ENCODE measurements at regions not wholly inside any gene's neighbourhood (a gene's known extent, or its start where the extent isn't known, plus 50 kb on each side); places are given as distances from the start of the nearest gene placed in this dataset.

DNA sequence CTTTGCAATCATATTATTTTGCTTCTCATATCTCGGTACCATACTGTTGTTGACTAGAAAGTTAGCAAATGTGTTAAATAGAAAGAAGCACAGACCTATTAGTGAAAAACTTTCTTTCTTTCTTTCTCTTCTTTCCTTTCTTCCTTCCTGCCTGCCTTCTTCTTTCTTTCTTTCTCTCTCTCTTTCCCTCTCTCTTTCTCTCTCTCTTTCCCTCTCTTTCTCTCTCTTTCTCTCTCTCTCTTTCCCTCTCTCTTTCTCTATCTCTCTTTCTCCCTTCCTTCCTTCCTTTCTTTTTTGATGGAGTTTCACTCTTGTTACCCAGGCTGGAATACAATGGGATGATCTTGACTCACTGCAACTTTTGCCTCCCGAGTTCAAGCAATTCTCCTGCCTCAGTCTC lies 1160.6 kb downstream of the GATA3 start:
- CTCF ChIA-PET, result no interaction called here
- H2AFZ ChIP-seq (ENCODE audit: low read depth, low read length, poor library complexity, severe bottlenecking), result no peak overlapping the region
- no peak for DNase-seq (ENCODE audit: low read depth, low spot score)
- no peak for TF ChIP-seq FOSL1 (IDR thresholded peaks at IDR 0.05; ENCODE audit: low read depth)
- TF ChIP-seq SRF (IDR thresholded peaks at IDR 0.05; ENCODE audit: low read depth), result no peak
- TF ChIP-seq, protein P1, sequence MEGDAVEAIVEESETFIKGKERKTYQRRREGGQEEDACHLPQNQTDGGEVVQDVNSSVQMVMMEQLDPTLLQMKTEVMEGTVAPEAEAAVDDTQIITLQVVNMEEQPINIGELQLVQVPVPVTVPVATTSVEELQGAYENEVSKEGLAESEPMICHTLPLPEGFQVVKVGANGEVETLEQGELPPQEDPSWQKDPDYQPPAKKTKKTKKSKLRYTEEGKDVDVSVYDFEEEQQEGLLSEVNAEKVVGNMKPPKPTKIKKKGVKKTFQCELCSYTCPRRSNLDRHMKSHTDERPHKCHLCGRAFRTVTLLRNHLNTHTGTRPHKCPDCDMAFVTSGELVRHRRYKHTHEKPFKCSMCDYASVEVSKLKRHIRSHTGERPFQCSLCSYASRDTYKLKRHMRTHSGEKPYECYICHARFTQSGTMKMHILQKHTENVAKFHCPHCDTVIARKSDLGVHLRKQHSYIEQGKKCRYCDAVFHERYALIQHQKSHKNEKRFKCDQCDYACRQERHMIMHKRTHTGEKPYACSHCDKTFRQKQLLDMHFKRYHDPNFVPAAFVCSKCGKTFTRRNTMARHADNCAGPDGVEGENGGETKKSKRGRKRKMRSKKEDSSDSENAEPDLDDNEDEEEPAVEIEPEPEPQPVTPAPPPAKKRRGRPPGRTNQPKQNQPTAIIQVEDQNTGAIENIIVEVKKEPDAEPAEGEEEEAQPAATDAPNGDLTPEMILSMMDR (IDR thresholded peaks at IDR 0.05 in 2 of 3, conservative IDR thresholded peaks at IDR 0.05 in 1 of 3; ENCODE audit: borderline replicate concordance in 1 of 3, insufficient read depth in 1 of 3, low read depth in 2 of 3, low read length in 2 of 3), result no peak
- no peak for TF ChIP-seq SP1 (IDR thresholded peaks at IDR 0.05; ENCODE audit: low read depth)
- no peak for TF ChIP-seq EZH2 (IDR thresholded peaks at IDR 0.05)
- no peak for TF ChIP-seq ELF1 (IDR thresholded peaks at IDR 0.05; ENCODE audit: borderline replicate concordance, low read depth)
- TF ChIP-seq SIN3A (IDR thresholded peaks at IDR 0.05; ENCODE audit: low read depth), result no peak
- TF ChIP-seq TCF7L2 (IDR thresholded peaks at IDR 0.05; ENCODE audit: borderline replicate concordance, extremely low read depth, insufficient read depth, insufficient read length), result no peak
- TF ChIP-seq, protein P2, sequence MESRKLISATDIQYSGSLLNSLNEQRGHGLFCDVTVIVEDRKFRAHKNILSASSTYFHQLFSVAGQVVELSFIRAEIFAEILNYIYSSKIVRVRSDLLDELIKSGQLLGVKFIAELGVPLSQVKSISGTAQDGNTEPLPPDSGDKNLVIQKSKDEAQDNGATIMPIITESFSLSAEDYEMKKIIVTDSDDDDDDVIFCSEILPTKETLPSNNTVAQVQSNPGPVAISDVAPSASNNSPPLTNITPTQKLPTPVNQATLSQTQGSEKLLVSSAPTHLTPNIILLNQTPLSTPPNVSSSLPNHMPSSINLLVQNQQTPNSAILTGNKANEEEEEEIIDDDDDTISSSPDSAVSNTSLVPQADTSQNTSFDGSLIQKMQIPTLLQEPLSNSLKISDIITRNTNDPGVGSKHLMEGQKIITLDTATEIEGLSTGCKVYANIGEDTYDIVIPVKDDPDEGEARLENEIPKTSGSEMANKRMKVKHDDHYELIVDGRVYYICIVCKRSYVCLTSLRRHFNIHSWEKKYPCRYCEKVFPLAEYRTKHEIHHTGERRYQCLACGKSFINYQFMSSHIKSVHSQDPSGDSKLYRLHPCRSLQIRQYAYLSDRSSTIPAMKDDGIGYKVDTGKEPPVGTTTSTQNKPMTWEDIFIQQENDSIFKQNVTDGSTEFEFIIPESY (IDR thresholded peaks at IDR 0.05; ENCODE audit: extremely low read depth, insufficient replicate concordance, low read length), result no peak
- no peak for TF ChIP-seq RAD21 (IDR thresholded peaks at IDR 0.05; ENCODE audit: low read depth)
- TF ChIP-seq ZFX (IDR thresholded peaks at IDR 0.05), result no peak
- H3K9me2 ChIP-seq (ENCODE audit: insufficient read depth), result no peaks in the 10 kb centered on the region
- no peak overlapping the region for H3K27ac ChIP-seq (ENCODE audit: low read depth, low read length)
- POLR2A ChIA-PET, result no interaction called here
- intact Hi-C loops (cut with micrococcal nuclease), result no loop called here
- no peaks in the 10 kb centered on the region for H4K20me1 ChIP-seq (ENCODE audit: insufficient read depth)
- no peaks in the 10 kb centered on the region for H3K27me3 ChIP-seq (ENCODE audit: insufficient read depth, low read length)
- H3K4me1 ChIP-seq (ENCODE audit: control insufficient read depth in 1 of 2, insufficient read depth in 2 of 2, low read length in 2 of 2), result no peaks in the 10 kb centered on the region
- H3K9me3 ChIP-seq (ENCODE audit: control insufficient read depth in 1 of 2, insufficient read depth in 1 of 2, low read depth in 1 of 2, low read length in 2 of 2), result peaks cover 0 to 8% of the 10 kb centered on the region in 2 experiments; a peak in 1 of 4 replicates
- H3K9ac ChIP-seq (ENCODE audit: low read length), result no peak overlapping the region
- RAD21 ChIA-PET (ENCODE audit: low non-redundant PET in 1 of 2, low total read pairs in 2 of 2, uncharacterized antibody in 2 of 2, unreplicated experiment in 2 of 2), result no interaction called here
- no TSS peak for BruUV-seq (replicated peaks)
- H3K79me2 ChIP-seq (ENCODE audit: insufficient read depth, low read length), result no peaks in the 10 kb centered on the region
- H3K4me3 ChIP-seq (replicated peaks in 1 of 2; ENCODE audit: low read depth in 1 of 2, low read length in 2 of 2), result no peak overlapping the region
- ATAC-seq, result no peak
- H3K4me2 ChIP-seq (ENCODE audit: low read length), result no peak overlapping the region
- no peaks in the 10 kb centered on the region for H3K36me3 ChIP-seq (ENCODE audit: control insufficient read depth in 1 of 2, insufficient read depth in 2 of 2, low read length in 2 of 2)

Measured in HCT116 (cell line).